ENCODE measurements at regions not wholly inside any gene's neighbourhood (a gene's known extent, or its start where the extent isn't known, plus 50 kb on each side); places are given as distances from the start of the nearest gene placed in this dataset.

GRCh38 chr6:14423955-14424354, 306.4 kb downstream of the CD83 start:
- no peaks in the 10 kb centered on the region for H3K9me3 ChIP-seq
- H3K4me3 ChIP-seq (ENCODE audit: low read depth in 2 of 2, low read length in 1 of 2): no peak overlapping the region
- 64% methylated on average over 6 of the region's 6 CpGs for WGBS (ENCODE audit: low lambda C conversion rate)
- H3F3A ChIP-seq (replicated peaks; ENCODE audit: insufficient read depth): no peaks in the 10 kb centered on the region
- H3K27ac ChIP-seq (ENCODE audit: low read depth in 2 of 2, low read length in 1 of 2): no peak overlapping the region
- H3K79me2 ChIP-seq (ENCODE audit: insufficient read depth): no peaks in the 10 kb centered on the region
- no peaks in the 10 kb centered on the region for H3K9me2 ChIP-seq
- no peaks in the 10 kb centered on the region for H3K36me3 ChIP-seq (replicated peaks in 1 of 2; ENCODE audit: control insufficient read depth in 1 of 2, insufficient read depth in 2 of 2, low read length in 1 of 2)
- DNase-seq: no peak
- H3K27me3 ChIP-seq (ENCODE audit: insufficient read depth): no peaks in the 10 kb centered on the region
- H3K4me2 ChIP-seq: no peak overlapping the region
- H4K20me1 ChIP-seq (ENCODE audit: insufficient read depth): no peaks in the 10 kb centered on the region
- CTCF ChIA-PET: no interaction called here
- POLR2A ChIA-PET: no interaction called here
- no peaks in the 10 kb centered on the region for H3K4me1 ChIP-seq (ENCODE audit: control insufficient read depth in 1 of 2, insufficient read depth in 2 of 2, low read depth in 1 of 2, low read length in 1 of 2)
- H2AFZ ChIP-seq (ENCODE audit: low read depth): no peak overlapping the region
- TF ChIP-seq RFX5 (IDR thresholded peaks at IDR 0.05; ENCODE audit: low read length): no peak
- TF ChIP-seq TEAD4 (IDR thresholded peaks at IDR 0.05; ENCODE audit: borderline replicate concordance, insufficient read depth): no peak
- no peak for TF ChIP-seq YY1 (IDR thresholded peaks at IDR 0.05; ENCODE audit: low read depth)
- TF ChIP-seq TAF1 (IDR thresholded peaks at IDR 0.05; ENCODE audit: borderline replicate concordance, low read depth, low read length): no peak
- TF ChIP-seq GABPA (IDR thresholded peaks at IDR 0.05; ENCODE audit: low read depth): no peak
- no peak for TF ChIP-seq NFIC (IDR thresholded peaks at IDR 0.05; ENCODE audit: borderline replicate concordance)
- TF ChIP-seq, protein P1, sequence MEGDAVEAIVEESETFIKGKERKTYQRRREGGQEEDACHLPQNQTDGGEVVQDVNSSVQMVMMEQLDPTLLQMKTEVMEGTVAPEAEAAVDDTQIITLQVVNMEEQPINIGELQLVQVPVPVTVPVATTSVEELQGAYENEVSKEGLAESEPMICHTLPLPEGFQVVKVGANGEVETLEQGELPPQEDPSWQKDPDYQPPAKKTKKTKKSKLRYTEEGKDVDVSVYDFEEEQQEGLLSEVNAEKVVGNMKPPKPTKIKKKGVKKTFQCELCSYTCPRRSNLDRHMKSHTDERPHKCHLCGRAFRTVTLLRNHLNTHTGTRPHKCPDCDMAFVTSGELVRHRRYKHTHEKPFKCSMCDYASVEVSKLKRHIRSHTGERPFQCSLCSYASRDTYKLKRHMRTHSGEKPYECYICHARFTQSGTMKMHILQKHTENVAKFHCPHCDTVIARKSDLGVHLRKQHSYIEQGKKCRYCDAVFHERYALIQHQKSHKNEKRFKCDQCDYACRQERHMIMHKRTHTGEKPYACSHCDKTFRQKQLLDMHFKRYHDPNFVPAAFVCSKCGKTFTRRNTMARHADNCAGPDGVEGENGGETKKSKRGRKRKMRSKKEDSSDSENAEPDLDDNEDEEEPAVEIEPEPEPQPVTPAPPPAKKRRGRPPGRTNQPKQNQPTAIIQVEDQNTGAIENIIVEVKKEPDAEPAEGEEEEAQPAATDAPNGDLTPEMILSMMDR (IDR thresholded peaks at IDR 0.05): no peak
- H3K9ac ChIP-seq: no peak overlapping the region

DNA sequence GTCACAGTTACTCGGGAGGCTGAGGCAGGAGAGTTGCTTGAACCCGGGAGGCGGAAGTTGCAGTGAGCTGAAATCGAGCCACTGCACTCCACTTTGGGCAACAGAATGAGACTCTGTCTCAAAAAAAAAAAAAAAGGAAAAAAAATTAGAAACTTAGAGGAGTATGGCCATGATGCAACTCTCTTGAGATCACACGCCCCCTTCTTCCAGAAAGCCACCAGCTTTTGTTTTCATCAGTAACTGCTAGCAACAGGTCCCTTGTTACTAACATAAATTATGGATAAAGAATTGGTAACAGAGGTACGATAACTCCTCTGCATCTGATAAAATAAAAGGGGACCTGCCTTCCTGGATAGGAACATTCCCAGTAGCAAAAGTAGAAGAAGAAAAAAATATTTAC, 308.2 kb downstream of the CD83 start:
- ChIA-PET CTCF (no interaction called here), POLR2A (no interaction called here)
- DNase-seq: no peak
- Histone ChIP-seq H3K9ac (no peak overlapping the region), H3K27me3 (ENCODE audit: insufficient read depth) (no peaks in the 10 kb centered on the region), H3K9me2 (no peaks in the 10 kb centered on the region), H3K9me3 (no peaks in the 10 kb centered on the region), H3K36me3 (replicated peaks in 1 of 2; ENCODE audit: control insufficient read depth in 1 of 2, insufficient read depth in 2 of 2, low read length in 1 of 2) (no peaks in the 10 kb centered on the region), H3F3A (replicated peaks; ENCODE audit: insufficient read depth) (no peaks in the 10 kb centered on the region), H3K4me2 (no peak overlapping the region), H3K79me2 (ENCODE audit: insufficient read depth) (no peaks in the 10 kb centered on the region), H3K4me1 (ENCODE audit: control insufficient read depth in 1 of 2, insufficient read depth in 2 of 2, low read depth in 1 of 2, low read length in 1 of 2) (no peaks in the 10 kb centered on the region), H3K27ac (ENCODE audit: low read depth in 2 of 2, low read length in 1 of 2) (no peak overlapping the region), H3K4me3 (ENCODE audit: low read depth in 2 of 2, low read length in 1 of 2) (no peak overlapping the region), H2AFZ (ENCODE audit: low read depth) (no peak overlapping the region), H4K20me1 (ENCODE audit: insufficient read depth) (no peaks in the 10 kb centered on the region)
- TF ChIP-seq USF2 (IDR thresholded peaks at IDR 0.05; ENCODE audit: borderline replicate concordance, low read depth, low read length) (no peak), FOXJ3 (CRISPR knock-in tag; IDR thresholded peaks at IDR 0.05) (no peak), RXRA (IDR thresholded peaks at IDR 0.05; ENCODE audit: borderline replicate concordance, low read depth) (no peak), EZH2phosphoT487 (IDR thresholded peaks at IDR 0.05; ENCODE audit: borderline replicate concordance, low read depth) (no peak), GABPA (IDR thresholded peaks at IDR 0.05; ENCODE audit: low read depth) (no peak), PBX3 (IDR thresholded peaks at IDR 0.05) (no peak), USF1 (IDR thresholded peaks at IDR 0.05; ENCODE audit: borderline replicate concordance, low read depth) (no peak), RCOR1 (IDR thresholded peaks at IDR 0.05; ENCODE audit: low read length) (no peak), FOSL2 (IDR thresholded peaks at IDR 0.05; ENCODE audit: borderline replicate concordance, low read depth) (no peak)
- TF ChIP-seq, protein P2, sequence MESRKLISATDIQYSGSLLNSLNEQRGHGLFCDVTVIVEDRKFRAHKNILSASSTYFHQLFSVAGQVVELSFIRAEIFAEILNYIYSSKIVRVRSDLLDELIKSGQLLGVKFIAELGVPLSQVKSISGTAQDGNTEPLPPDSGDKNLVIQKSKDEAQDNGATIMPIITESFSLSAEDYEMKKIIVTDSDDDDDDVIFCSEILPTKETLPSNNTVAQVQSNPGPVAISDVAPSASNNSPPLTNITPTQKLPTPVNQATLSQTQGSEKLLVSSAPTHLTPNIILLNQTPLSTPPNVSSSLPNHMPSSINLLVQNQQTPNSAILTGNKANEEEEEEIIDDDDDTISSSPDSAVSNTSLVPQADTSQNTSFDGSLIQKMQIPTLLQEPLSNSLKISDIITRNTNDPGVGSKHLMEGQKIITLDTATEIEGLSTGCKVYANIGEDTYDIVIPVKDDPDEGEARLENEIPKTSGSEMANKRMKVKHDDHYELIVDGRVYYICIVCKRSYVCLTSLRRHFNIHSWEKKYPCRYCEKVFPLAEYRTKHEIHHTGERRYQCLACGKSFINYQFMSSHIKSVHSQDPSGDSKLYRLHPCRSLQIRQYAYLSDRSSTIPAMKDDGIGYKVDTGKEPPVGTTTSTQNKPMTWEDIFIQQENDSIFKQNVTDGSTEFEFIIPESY (IDR thresholded peaks at IDR 0.05; ENCODE audit: borderline replicate concordance, low read depth): no peak
- TF ChIP-seq, protein P3, sequence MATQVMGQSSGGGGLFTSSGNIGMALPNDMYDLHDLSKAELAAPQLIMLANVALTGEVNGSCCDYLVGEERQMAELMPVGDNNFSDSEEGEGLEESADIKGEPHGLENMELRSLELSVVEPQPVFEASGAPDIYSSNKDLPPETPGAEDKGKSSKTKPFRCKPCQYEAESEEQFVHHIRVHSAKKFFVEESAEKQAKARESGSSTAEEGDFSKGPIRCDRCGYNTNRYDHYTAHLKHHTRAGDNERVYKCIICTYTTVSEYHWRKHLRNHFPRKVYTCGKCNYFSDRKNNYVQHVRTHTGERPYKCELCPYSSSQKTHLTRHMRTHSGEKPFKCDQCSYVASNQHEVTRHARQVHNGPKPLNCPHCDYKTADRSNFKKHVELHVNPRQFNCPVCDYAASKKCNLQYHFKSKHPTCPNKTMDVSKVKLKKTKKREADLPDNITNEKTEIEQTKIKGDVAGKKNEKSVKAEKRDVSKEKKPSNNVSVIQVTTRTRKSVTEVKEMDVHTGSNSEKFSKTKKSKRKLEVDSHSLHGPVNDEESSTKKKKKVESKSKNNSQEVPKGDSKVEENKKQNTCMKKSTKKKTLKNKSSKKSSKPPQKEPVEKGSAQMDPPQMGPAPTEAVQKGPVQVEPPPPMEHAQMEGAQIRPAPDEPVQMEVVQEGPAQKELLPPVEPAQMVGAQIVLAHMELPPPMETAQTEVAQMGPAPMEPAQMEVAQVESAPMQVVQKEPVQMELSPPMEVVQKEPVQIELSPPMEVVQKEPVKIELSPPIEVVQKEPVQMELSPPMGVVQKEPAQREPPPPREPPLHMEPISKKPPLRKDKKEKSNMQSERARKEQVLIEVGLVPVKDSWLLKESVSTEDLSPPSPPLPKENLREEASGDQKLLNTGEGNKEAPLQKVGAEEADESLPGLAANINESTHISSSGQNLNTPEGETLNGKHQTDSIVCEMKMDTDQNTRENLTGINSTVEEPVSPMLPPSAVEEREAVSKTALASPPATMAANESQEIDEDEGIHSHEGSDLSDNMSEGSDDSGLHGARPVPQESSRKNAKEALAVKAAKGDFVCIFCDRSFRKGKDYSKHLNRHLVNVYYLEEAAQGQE (IDR thresholded peaks at IDR 0.05; ENCODE audit: low read depth, low read length): no peak
- 52% methylated on average over 6 of the region's 6 CpGs for WGBS (ENCODE audit: low lambda C conversion rate)

Data from SK-N-SH (cell line).